Activated naive CD8-positive, alpha-beta T cell treated with anti-CD3 and anti-CD28 coated beads for 36 hours (primary cell): ENCODE measurements at regions not wholly inside any gene's neighbourhood (a gene's known extent, or its start where the extent isn't known, plus 50 kb on each side); places are given as distances from the start of the nearest gene placed in this dataset.
"Not testable (repeated sequence)": the region's sequence is repeated elsewhere in the genome, so short reads cannot be mapped to it uniquely, and the experiment has no call there.

ENCODE experiments used
- DNase-seq: peaks from one replicate; pipeline ENCODE4 v3.0.0; 2021
- H3K27ac Mint-ChIP-seq: one replicate; pipeline ENCODE4 v1.8.0; 2022; ENCODE audit warnings: mild to moderate bottlenecking, moderate library complexity, mixed read lengths
- H3K27me3 Mint-ChIP-seq: one replicate; pipeline ENCODE4 v1.8.0; 2022; ENCODE audit warnings: mild to moderate bottlenecking, mixed read lengths
- H3K36me3 Mint-ChIP-seq: one replicate; pipeline ENCODE4 v1.8.0; 2021; ENCODE audit warnings: mild to moderate bottlenecking, mixed read lengths
- H3K4me1 Mint-ChIP-seq: one replicate; pipeline ENCODE4 v1.8.0; 2021; ENCODE audit warnings: mixed read lengths
- H3K4me3 Mint-ChIP-seq: one replicate; pipeline ENCODE4 v1.8.0; 2022; ENCODE audit warnings: mild to moderate bottlenecking, moderate library complexity, mixed read lengths
- H3K9me3 Mint-ChIP-seq: one replicate; pipeline ENCODE4 v1.8.0; 2022; ENCODE audit warnings: mixed read lengths

- H3K27me3 Mint-ChIP-seq = peaks cover 44% of the 10 kb centered on the region
- H3K36me3 Mint-ChIP-seq = no peaks in the 10 kb centered on the region
- DNase-seq = no peak
- H3K27ac Mint-ChIP-seq = no peak overlapping the region
- H3K4me1 Mint-ChIP-seq = no peaks in the 10 kb centered on the region
- no peaks in the 10 kb centered on the region for H3K9me3 Mint-ChIP-seq
- no peak overlapping the region for H3K4me3 Mint-ChIP-seq
Observed at GRCh38 chr6:29227235-29227634, 56.5 kb downstream of the OR2J2 start.

GRCh38 chr6:29230666-29231065 is 60.0 kb downstream of the OR2J2 start:
- Mint-ChIP-seq H3K36me3 (no peaks in the 10 kb centered on the region), H3K4me3 (no peak overlapping the region), H3K9me3 (no peaks in the 10 kb centered on the region), H3K27me3 (peaks cover 38% of the 10 kb centered on the region), H3K27ac (no peak overlapping the region), H3K4me1 (no peaks in the 10 kb centered on the region)
- no peak for DNase-seq

DNA sequence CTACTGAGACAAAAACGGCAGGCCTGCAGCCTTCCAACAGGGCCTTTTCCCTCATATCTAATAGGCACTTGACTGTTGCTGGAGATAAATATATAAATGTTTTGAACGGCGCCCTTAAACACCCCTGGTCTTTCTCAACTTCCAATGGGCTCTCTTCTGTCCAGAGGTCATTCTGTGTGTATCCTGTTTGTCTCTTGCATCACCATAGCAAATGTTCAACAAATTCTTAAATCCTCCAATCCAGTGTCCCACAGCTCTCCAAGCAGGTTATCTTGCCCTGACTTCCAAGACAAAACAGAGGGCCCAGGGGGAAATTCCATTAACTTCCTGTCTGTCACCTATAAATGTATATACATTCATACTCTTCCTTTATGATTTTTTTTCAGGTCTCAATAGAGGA is 62.0 kb downstream of the OR2J2 start:
- no peaks in the 10 kb centered on the region for H3K4me1 Mint-ChIP-seq
- peaks cover 24% of the 10 kb centered on the region for H3K27me3 Mint-ChIP-seq
- H3K4me3 Mint-ChIP-seq = no peak overlapping the region
- no peaks in the 10 kb centered on the region for H3K36me3 Mint-ChIP-seq
- H3K9me3 Mint-ChIP-seq = no peaks in the 10 kb centered on the region
- H3K27ac Mint-ChIP-seq = no peak overlapping the region
- no peak for DNase-seq

DNA sequence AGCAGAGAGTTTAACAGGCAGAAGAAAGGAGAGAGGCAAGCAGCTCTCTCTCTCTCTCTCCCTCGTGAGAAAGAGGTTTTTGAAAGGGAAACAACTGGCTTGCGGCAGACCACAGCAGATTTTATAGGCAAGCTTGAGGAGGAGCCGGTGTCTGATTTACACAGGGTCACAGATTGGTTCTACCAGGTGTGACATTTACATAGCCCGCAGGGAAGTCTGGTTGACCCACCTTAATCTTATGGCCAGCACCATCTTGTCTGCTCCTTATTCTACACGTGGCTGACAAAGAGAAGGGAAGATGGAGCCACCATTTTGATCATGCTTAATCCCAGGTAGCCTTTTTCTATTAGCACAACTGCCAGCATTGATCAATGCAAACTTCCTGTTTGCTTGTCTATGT is 65.4 kb downstream of the OR2J2 start:
- DNase-seq = no peak
- no peak overlapping the region for H3K27ac Mint-ChIP-seq
- peaks cover 28% of the 10 kb centered on the region for H3K27me3 Mint-ChIP-seq
- H3K9me3 Mint-ChIP-seq = no peaks in the 10 kb centered on the region
- H3K4me1 Mint-ChIP-seq = no peaks in the 10 kb centered on the region
- H3K36me3 Mint-ChIP-seq = no peaks in the 10 kb centered on the region
- no peak overlapping the region for H3K4me3 Mint-ChIP-seq

- H3K9me3 Mint-ChIP-seq = peaks cover under 1% of the 10 kb centered on the region
- H3K36me3 Mint-ChIP-seq = no peaks in the 10 kb centered on the region
- H3K27ac Mint-ChIP-seq = no peak overlapping the region
- no peak overlapping the region for H3K4me3 Mint-ChIP-seq
- H3K4me1 Mint-ChIP-seq = no peaks in the 10 kb centered on the region
- H3K27me3 Mint-ChIP-seq = peaks cover 32% of the 10 kb centered on the region
- DNase-seq = no peak
Observed at GRCh38 chr6:29236634-29237033, 64.9 kb upstream of the OR14J1 start.

GRCh38 chr6:29243044-29243443 is 58.5 kb upstream of the OR14J1 start:
- not testable (repeated sequence) for H3K27ac Mint-ChIP-seq, DNase-seq, H3K4me3 Mint-ChIP-seq, H3K36me3 Mint-ChIP-seq, H3K4me1 Mint-ChIP-seq
- peaks cover 18% of the 10 kb centered on the region for H3K9me3 Mint-ChIP-seq
- peaks cover 71% of the 10 kb centered on the region for H3K27me3 Mint-ChIP-seq
